ENCODE measurements at regions not wholly inside any gene's neighbourhood (a gene's known extent, or its start where the extent isn't known, plus 50 kb on each side); places are given as distances from the start of the nearest gene placed in this dataset.
"Not testable (repeated sequence)": the region's sequence is repeated elsewhere in the genome, so short reads cannot be mapped to it uniquely, and the experiment has no call there.

GRCh38 chr5:57642066-57642465 lies 159.5 kb upstream of the ACTBL2 start:
- Histone ChIP-seq H3K9ac (ENCODE audit: low read length) (no peak overlapping the region), H3K27ac (ENCODE audit: low read depth, low read length, poor library complexity, severe bottlenecking) (no peak overlapping the region), H3K36me3 (ENCODE audit: insufficient read depth, low read length) (no peaks in the 10 kb centered on the region), H3K27me3 (ENCODE audit: insufficient read depth, low read length) (no peaks in the 10 kb centered on the region), H3K4me3 (ENCODE audit: low read depth, low read length, poor library complexity, severe bottlenecking) (no peak overlapping the region), H3F3A (ENCODE audit: insufficient read depth, low read length) (no peaks in the 10 kb centered on the region), H3K4me1 (ENCODE audit: insufficient read depth, low read length, severe bottlenecking) (no peaks in the 10 kb centered on the region), H3K9me2 (ENCODE audit: low read depth, low read length) (no peaks in the 10 kb centered on the region), H3K9me3 (ENCODE audit: low read length) (no peaks in the 10 kb centered on the region), H4K20me1 (ENCODE audit: insufficient read depth, low read length) (no peaks in the 10 kb centered on the region), H2AFZ (ENCODE audit: low read length) (no peak overlapping the region), H3K79me2 (ENCODE audit: insufficient read depth, low read length) (no peaks in the 10 kb centered on the region), H3K4me2 (ENCODE audit: low read length) (no peak overlapping the region)
- TF ChIP-seq, protein P1, sequence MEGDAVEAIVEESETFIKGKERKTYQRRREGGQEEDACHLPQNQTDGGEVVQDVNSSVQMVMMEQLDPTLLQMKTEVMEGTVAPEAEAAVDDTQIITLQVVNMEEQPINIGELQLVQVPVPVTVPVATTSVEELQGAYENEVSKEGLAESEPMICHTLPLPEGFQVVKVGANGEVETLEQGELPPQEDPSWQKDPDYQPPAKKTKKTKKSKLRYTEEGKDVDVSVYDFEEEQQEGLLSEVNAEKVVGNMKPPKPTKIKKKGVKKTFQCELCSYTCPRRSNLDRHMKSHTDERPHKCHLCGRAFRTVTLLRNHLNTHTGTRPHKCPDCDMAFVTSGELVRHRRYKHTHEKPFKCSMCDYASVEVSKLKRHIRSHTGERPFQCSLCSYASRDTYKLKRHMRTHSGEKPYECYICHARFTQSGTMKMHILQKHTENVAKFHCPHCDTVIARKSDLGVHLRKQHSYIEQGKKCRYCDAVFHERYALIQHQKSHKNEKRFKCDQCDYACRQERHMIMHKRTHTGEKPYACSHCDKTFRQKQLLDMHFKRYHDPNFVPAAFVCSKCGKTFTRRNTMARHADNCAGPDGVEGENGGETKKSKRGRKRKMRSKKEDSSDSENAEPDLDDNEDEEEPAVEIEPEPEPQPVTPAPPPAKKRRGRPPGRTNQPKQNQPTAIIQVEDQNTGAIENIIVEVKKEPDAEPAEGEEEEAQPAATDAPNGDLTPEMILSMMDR (IDR thresholded peaks at IDR 0.05; ENCODE audit: low read length): no peak
- no peak for TF ChIP-seq EZH2 (IDR thresholded peaks at IDR 0.05; ENCODE audit: borderline replicate concordance, low read length)

GRCh38 chr5:57635146-57635777 lies 152.7 kb upstream of the ACTBL2 start:
- no peak overlapping the region for H3K9ac ChIP-seq (ENCODE audit: low read length)
- no peak overlapping the region for H3K4me3 ChIP-seq (ENCODE audit: low read depth, low read length, poor library complexity, severe bottlenecking)
- H3K36me3 ChIP-seq (ENCODE audit: insufficient read depth, low read length): no peaks in the 10 kb centered on the region

GRCh38 chr5:57632937-57633336 lies 150.3 kb upstream of the ACTBL2 start:
- no peak overlapping the region for H3K27ac ChIP-seq (ENCODE audit: low read depth, low read length, poor library complexity, severe bottlenecking)

More at GRCh38 chr5:57635146-57635777, 152.7 kb upstream of the ACTBL2 start:
- no peaks in the 10 kb centered on the region for H3K27me3 ChIP-seq (ENCODE audit: insufficient read depth, low read length)
- no peaks in the 10 kb centered on the region for H3K79me2 ChIP-seq (ENCODE audit: insufficient read depth, low read length)
- no peaks in the 10 kb centered on the region for H3K9me2 ChIP-seq (ENCODE audit: low read depth, low read length)
- no peak overlapping the region for H3K27ac ChIP-seq (ENCODE audit: low read depth, low read length, poor library complexity, severe bottlenecking)
- no peaks in the 10 kb centered on the region for H4K20me1 ChIP-seq (ENCODE audit: insufficient read depth, low read length)
- H3K4me1 ChIP-seq (ENCODE audit: insufficient read depth, low read length, severe bottlenecking): no peaks in the 10 kb centered on the region
- H3K9me3 ChIP-seq (ENCODE audit: low read length): no peaks in the 10 kb centered on the region
- no peaks in the 10 kb centered on the region for H3F3A ChIP-seq (ENCODE audit: insufficient read depth, low read length)
- no peak overlapping the region for H3K4me2 ChIP-seq (ENCODE audit: low read length)
- H2AFZ ChIP-seq (ENCODE audit: low read length): no peak overlapping the region
- TF ChIP-seq, protein P1 (IDR thresholded peaks at IDR 0.05; ENCODE audit: low read length): no peak
- TF ChIP-seq EZH2 (IDR thresholded peaks at IDR 0.05; ENCODE audit: borderline replicate concordance, low read length): no peak

DNA sequence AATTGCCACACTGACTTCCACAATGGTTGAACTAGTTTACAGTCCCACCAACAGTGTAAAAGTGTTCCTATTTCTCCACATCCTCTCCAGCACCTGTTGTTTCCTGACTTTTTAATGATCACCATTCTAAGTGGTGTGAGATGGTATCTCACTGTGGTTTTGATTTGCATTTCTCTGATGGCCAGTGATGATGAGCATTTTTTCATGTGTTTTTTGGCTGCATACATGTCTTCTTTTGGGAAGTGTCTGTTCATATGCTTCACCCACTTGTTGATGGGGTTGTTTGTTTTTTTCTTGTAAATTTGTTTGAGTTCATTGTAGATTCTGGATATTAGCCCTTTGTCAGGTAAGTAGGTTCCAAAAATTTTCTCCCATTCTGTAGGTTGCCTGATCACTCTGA lies 148.5 kb upstream of the ACTBL2 start:
- not testable (repeated sequence) for H3K9me3 ChIP-seq (ENCODE audit: low read length); H3K27me3 ChIP-seq (ENCODE audit: insufficient read depth, low read length); H3K4me3 ChIP-seq (ENCODE audit: low read depth, low read length, poor library complexity, severe bottlenecking); H3K27ac ChIP-seq (ENCODE audit: low read depth, low read length, poor library complexity, severe bottlenecking); H3K36me3 ChIP-seq (ENCODE audit: insufficient read depth, low read length); H3F3A ChIP-seq (ENCODE audit: insufficient read depth, low read length); H4K20me1 ChIP-seq (ENCODE audit: insufficient read depth, low read length); H3K9me2 ChIP-seq (ENCODE audit: low read depth, low read length); H2AFZ ChIP-seq (ENCODE audit: low read length); H3K4me2 ChIP-seq (ENCODE audit: low read length); H3K9ac ChIP-seq (ENCODE audit: low read length); H3K4me1 ChIP-seq (ENCODE audit: insufficient read depth, low read length, severe bottlenecking); H3K79me2 ChIP-seq (ENCODE audit: insufficient read depth, low read length)

More at GRCh38 chr5:57632937-57633336, 150.3 kb upstream of the ACTBL2 start:
- no peak overlapping the region for H3K4me3 ChIP-seq (ENCODE audit: low read depth, low read length, poor library complexity, severe bottlenecking)
- H3K9ac ChIP-seq (ENCODE audit: low read length): no peak overlapping the region
- H3K9me2 ChIP-seq (ENCODE audit: low read depth, low read length): no peaks in the 10 kb centered on the region
- no peaks in the 10 kb centered on the region for H4K20me1 ChIP-seq (ENCODE audit: insufficient read depth, low read length)
- no peaks in the 10 kb centered on the region for H3K27me3 ChIP-seq (ENCODE audit: insufficient read depth, low read length)
- H3K36me3 ChIP-seq (ENCODE audit: insufficient read depth, low read length): no peaks in the 10 kb centered on the region
- no peaks in the 10 kb centered on the region for H3F3A ChIP-seq (ENCODE audit: insufficient read depth, low read length)
- no peaks in the 10 kb centered on the region for H3K9me3 ChIP-seq (ENCODE audit: low read length)
- no peak for TF ChIP-seq EZH2 (IDR thresholded peaks at IDR 0.05; ENCODE audit: borderline replicate concordance, low read length)
- TF ChIP-seq, protein P1 (IDR thresholded peaks at IDR 0.05; ENCODE audit: low read length): no peak
- H3K79me2 ChIP-seq (ENCODE audit: insufficient read depth, low read length): no peaks in the 10 kb centered on the region
- H3K4me2 ChIP-seq (ENCODE audit: low read length): no peak overlapping the region
- no peak overlapping the region for H2AFZ ChIP-seq (ENCODE audit: low read length)
- H3K4me1 ChIP-seq (ENCODE audit: insufficient read depth, low read length, severe bottlenecking): no peaks in the 10 kb centered on the region
